ENCODE measurements at regions not wholly inside any gene's neighbourhood (a gene's known extent, or its start where the extent isn't known, plus 50 kb on each side); places are given as distances from the start of the nearest gene placed in this dataset.
A peak's percentile ranks its signal among the peaks of the same experiment; 100 is the strongest.

DNA sequence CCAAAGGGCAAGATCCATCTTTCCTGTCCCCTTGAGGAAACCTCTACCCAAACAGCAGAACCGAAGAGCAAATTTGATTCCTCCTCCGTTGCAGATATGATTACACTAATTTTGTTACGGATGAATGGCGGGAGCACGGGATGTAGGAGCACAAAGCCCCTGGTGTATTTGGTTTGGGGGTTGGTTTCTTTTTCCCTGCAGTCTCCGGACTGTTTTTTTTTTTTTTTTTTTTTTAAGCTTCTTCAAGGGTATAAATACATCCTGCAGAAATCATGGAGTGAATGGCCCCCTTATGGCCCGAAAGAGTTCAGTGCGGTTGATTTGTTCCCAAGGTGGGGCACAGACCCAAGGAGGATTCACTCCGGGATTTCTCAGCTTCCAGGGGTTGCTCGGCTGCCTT is 135.3 kb upstream of the SH3BP4 start:
- Histone ChIP-seq H3K4me1 (peaks cover 0 to 20% (median 5%) of the 10 kb centered on the region in 9 donors), H3K27ac (peak overlapping the region in 1 of 10 donors; percentile 17), H3K9me3 (no peaks in the 10 kb centered on the region), H3K4me3 (peak overlapping the region in 2 of 10 donors; percentile 1 to 36), H3K36me3 (no peaks in the 10 kb centered on the region), H3K27me3 (peaks cover 0 to 3% (median 0%) of the 10 kb centered on the region in 7 donors)
- DNase-seq (no peak), ATAC-seq (peak in 1 of 8 donors; percentile 52)
- intact Hi-C loops (cut with DNase I), result no loop called here
- TF ChIP-seq, protein P1, sequence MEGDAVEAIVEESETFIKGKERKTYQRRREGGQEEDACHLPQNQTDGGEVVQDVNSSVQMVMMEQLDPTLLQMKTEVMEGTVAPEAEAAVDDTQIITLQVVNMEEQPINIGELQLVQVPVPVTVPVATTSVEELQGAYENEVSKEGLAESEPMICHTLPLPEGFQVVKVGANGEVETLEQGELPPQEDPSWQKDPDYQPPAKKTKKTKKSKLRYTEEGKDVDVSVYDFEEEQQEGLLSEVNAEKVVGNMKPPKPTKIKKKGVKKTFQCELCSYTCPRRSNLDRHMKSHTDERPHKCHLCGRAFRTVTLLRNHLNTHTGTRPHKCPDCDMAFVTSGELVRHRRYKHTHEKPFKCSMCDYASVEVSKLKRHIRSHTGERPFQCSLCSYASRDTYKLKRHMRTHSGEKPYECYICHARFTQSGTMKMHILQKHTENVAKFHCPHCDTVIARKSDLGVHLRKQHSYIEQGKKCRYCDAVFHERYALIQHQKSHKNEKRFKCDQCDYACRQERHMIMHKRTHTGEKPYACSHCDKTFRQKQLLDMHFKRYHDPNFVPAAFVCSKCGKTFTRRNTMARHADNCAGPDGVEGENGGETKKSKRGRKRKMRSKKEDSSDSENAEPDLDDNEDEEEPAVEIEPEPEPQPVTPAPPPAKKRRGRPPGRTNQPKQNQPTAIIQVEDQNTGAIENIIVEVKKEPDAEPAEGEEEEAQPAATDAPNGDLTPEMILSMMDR (IDR thresholded peaks at IDR 0.05), result no peak
- 40 to 60% methylated on average over 10 of the region's 10 CpGs for WGBS, 2 donors

DNA sequence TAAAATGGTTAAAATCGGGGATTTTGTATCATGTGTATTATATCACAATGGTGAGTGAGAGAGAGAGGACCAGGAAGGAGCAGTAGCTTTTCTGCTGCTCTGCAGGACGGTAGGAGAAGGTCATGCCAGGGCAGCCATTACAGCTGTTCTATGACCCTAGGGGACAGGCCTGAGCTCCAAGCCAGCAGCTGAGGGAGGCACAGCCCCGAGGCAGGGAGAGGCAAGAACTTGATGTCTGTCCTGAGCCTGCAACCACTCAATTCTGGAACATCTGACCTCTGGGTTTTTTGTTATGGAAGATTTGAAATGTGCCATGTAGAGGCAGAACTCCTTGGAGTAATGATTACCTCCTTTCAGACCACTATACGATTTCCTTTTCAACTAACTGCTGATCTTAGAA is 135.8 kb upstream of the SH3BP4 start:
- intact Hi-C loops (cut with DNase I), result no loop called here
- peaks cover 0 to 20% (median 5%) of the 10 kb centered on the region in 9 donors for H3K4me1 ChIP-seq
- H3K9me3 ChIP-seq, result no peaks in the 10 kb centered on the region
- H3K27me3 ChIP-seq, result peaks cover 0 to 3% (median 0%) of the 10 kb centered on the region in 7 donors
- no peak overlapping the region for H3K4me3 ChIP-seq
- H3K27ac ChIP-seq, result no peak overlapping the region
- 58 to 63% methylated on average over 4 of the region's 4 CpGs for WGBS, 2 donors
- TF ChIP-seq, protein P1 (IDR thresholded peaks at IDR 0.05), result no peak
- peak in 2 of 8 donors; percentile 16 to 57 for ATAC-seq
- no peaks in the 10 kb centered on the region for H3K36me3 ChIP-seq
- no peak for DNase-seq

DNA sequence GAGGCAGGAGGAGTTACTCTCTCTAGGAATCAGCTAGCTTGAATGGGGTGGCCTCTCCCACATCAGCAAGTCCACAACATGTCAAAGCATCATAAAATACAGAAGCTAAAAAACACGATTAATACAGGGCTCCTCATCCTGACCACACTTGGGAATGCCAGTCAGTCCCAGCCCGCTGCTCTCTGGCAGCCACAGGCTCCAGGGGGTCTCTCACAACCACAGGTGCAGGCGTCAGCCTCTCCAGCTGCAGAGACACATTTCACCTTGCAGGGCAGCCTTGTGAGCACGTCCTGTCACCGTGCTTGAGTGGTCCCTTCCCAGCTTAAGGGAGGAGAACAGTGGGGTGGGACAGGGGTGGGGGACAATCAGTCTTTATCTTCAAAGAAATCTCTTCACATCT is 137.4 kb upstream of the SH3BP4 start:
- H3K27me3 ChIP-seq, result peaks cover 0 to 8% (median 0%) of the 10 kb centered on the region in 7 donors
- H3K4me3 ChIP-seq, result no peak overlapping the region
- TF ChIP-seq, protein P1 (IDR thresholded peaks at IDR 0.05), result no peak
- no peak overlapping the region for H3K27ac ChIP-seq
- DNase-seq, result no peak
- 80 to 90% methylated on average over 5 of the region's 5 CpGs for WGBS, 2 donors
- H3K4me1 ChIP-seq, result peaks cover 0 to 20% (median 5%) of the 10 kb centered on the region in 9 donors
- no peak for ATAC-seq
- no peaks in the 10 kb centered on the region for H3K9me3 ChIP-seq
- intact Hi-C loops (cut with DNase I), result no loop called here
- no peaks in the 10 kb centered on the region for H3K36me3 ChIP-seq

- WGBS, 2 donors, result 56 to 78% methylated on average over 2 of the region's 2 CpGs
- Histone ChIP-seq H3K4me3 (no peak overlapping the region), H3K36me3 (no peaks in the 10 kb centered on the region), H3K27ac (no peak overlapping the region), H3K9me3 (no peaks in the 10 kb centered on the region), H3K4me1 (peaks cover 0 to 20% (median 5%) of the 10 kb centered on the region in 9 donors), H3K27me3 (peaks cover 0 to 8% (median 0%) of the 10 kb centered on the region in 7 donors)
- ATAC-seq (no peak), DNase-seq (no peak)
- intact Hi-C loops (cut with DNase I), result no loop called here
- TF ChIP-seq, protein P1 (IDR thresholded peaks at IDR 0.05), result no peak
Observed at GRCh38 chr2:234812851-234813250, 139.0 kb upstream of the SH3BP4 start.

Measured in heart right ventricle (tissue), 16 donors.